NCI-H226 (cell line): ENCODE measurements at regions not wholly inside any gene's neighbourhood (a gene's known extent, or its start where the extent isn't known, plus 50 kb on each side); places are given as distances from the start of the nearest gene placed in this dataset.

Experiments
- DNase-seq: peaks from one replicate; pipeline ENCODE4 v3.0.0-alpha.2; 2015

DNA sequence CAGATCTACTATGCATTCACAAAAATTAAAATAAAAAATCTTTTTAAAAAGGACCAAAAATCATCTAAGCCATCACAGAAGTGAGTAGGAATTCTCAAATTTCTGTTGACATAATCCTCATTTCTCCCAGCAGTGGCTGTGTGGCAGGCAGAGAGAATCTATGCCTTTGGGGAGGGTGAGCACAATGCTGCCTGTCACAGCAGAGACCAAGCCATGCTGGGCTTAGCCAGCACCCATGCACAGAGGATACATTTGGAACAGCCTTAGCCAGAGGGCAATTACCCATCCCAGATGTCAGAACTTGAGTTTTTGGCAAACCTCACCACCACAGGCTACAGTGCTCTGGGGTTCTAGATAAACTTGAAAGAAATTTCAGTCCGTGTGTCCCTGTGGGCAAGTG, 1274.8 kb upstream of the ADGRL3 start:
- DNase-seq = no peak

DNA sequence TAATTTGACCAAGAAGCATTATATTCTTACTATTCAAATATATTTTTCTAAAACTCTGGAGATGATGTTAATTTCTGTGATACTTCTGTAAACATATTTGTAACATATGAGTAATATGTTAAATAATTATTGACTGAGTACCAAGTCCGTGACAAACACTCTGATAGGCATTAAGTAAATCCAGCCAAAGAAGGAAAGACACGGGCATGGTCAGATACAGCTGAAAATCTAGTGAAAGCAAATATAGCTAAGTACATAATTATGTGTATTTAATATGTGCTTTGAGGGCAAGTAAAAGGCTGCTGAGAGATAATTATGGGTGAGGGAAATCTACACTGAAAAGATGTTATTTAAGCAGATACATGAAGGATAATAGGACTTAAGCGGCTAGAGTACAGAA, 1263.6 kb upstream of the ADGRL3 start:
- no peak for DNase-seq

DNA sequence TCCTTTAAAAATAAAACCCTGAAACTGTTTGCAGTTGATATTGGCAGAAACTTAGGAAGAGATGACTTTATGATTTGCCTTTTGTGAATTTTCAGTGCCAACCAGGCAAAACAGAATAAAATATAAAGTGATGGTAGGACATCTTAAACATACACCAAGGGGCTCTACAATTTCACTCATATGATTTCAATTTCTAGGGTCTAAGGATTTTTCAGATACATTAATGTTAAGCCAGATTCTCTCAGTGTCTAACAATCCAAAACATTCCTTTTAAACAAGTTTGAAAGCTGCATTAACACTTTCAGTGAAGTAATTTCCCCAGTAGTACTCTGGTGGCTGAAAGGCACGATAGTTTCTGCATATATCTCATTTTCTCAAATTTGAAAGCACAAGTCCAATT, 1262.0 kb upstream of the ADGRL3 start:
- DNase-seq = no peak

DNA sequence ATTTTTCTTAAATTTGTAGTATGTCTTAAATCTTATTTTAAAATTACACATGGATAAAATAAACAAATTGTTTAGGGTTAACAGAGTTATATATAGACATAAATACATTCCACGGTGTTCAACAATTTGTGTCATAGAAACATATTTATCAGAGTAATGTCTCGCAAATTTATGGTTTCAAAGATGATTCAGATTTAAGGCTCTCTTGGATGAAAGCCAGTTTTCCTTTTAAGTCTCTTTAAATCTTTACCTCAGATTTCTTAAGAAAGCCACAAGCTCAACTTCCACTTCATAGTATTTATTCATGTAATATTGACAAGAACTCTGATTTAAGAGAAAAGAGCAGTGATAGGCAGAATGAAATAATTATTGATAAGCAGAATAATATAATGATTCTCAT, 1254.8 kb upstream of the ADGRL3 start:
- DNase-seq = peak; percentile 11

DNA sequence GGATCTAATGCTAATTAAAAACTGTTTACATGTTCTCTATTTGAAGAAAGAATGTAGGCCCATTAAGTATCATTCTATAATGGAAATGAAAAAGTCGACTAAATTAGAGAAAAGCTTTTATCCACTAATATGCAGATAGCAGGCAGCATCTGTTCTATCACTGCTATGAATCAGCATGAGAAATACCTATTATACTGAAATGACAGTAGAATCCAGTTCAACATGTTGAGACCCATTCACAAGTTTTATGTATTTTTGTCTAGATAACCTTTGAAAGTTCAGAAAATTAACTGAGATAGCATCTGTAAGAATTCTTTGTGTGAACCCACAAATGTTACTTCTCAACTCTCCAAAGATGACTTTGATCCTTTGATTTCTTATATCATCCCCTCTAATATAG, 1254.4 kb upstream of the ADGRL3 start:
- no peak for DNase-seq

DNA sequence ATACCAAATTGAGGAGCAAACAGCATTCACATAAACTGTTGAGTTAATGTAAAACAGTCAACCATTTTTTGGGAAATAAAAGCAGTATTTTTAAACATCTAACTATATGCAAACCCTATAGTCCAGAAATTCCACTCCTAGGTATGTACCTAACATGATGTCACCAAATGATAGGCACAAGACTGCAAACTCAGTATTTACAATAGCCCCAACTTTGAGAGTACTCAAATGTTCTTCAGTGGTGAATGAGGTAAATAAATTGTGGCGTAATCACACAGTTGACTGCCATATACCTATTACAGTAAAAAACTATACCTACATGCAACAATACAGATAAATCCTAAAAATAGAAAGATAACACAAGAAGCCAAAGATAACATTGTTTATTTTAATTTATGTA, 1243.8 kb upstream of the ADGRL3 start:
- DNase-seq = no peak

DNA sequence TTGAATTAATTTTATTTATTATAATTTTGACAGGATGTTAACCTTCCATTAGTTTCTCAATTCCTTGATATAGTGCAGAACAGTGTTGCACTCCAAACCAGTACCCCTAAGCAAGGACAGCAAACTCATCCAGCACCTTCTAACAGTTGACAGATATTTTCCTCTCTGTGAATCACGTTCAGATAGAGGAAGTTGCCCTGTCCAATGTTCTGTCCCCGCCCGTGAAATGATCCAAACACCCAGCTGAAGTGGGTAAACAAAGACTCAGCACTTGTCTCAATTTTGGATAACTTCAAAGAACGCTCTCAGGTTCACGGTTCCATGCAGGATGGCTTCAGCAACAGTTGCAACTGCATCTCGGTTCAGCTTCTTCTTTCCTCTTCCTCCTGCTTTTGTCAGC, 1240.0 kb upstream of the ADGRL3 start:
- DNase-seq = no peak

DNA sequence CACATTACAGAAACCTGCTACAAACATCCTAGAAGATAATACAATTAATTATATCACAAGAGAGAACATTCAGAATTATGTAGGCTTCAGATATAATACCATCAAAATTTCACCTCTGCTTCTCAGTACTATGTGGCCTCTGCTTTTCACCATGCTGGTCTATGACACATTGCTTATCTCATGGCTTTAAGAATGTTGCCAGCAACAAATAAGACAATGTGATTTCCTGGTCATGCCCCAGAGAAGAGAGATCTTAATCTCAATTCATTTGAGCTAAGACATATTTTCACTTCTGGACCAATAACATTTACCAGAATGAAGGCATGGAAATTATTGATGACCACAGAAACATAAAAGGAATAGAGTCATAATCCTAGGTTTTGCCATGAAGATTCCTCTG, 1233.4 kb upstream of the ADGRL3 start:
- DNase-seq = peak; percentile 14

DNA sequence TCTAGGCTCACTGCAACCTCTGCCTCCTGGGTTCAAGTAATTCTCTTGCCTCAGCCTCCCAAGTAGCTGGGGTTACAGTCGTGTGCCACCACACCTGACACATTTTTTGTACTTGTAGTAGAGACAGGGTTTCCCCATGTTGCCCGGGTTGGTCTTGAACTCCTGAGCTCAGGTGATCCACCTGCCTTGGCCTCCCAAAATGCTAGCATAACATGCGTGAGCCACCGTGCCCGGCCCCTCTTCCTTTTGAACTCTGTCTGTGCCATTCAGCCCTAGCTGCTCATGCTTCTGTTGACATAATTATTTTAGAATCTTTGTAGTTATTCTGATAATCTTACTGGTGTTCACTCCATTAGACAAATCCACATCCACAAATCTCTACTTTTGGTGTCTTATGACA, 1231.3 kb upstream of the ADGRL3 start:
- no peak for DNase-seq

DNA sequence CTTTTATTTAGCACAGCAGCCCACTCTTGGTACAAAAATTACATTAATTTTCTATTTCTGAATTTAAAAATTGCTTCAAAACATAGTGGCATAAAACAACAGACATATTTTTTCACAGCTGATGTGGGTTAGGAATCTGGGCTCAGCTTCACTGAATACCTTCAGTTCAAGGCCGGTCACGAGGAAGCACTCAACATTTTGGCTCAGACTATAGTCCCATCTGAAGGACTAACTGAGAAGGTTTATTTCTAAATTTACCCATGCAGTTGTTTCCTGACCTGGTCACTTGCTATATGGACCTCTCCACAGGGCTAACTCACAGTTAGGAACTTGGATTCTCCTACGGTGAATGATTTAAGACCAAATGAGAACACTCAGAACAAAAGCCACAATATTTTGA, 1230.2 kb upstream of the ADGRL3 start:
- DNase-seq = no peak

DNA sequence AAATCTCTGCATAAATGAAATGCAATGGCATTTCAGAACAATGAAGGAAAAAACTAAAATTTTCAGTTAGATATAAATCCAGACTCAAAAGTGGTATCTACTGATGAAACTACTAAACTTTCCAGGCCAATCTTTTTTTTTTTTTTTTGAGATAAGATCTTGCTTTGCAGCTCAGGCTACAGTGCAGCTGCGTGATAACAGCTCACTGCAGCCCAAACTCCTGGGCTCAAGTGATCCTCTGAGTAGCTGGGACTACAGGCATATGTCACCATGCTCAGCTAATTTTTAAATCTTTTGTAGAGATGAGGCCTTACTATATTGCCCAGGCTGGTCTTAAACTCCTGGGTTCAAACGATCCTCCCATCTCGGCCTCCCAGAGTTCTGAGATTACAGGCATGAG, 1228.2 kb upstream of the ADGRL3 start:
- DNase-seq = no peak

DNA sequence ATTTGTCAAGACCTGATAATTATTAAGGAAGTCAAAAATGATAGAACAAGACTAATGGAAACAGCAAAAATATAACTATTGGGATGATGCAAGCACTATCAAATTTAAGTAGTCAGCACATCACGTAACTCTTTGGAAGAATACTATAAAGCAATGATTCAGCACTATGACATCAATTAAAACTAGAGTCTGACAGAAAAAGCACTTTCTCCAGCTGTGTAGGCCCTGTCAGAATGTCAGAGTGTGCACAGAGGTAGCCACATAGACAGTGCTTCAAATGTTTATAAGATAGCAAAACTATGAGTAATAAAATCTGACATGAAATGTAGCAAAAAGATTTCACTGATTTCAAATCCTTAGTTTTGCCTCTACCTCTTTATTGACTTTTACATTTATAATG, 1226.6 kb upstream of the ADGRL3 start:
- DNase-seq = peak; percentile 39

DNA sequence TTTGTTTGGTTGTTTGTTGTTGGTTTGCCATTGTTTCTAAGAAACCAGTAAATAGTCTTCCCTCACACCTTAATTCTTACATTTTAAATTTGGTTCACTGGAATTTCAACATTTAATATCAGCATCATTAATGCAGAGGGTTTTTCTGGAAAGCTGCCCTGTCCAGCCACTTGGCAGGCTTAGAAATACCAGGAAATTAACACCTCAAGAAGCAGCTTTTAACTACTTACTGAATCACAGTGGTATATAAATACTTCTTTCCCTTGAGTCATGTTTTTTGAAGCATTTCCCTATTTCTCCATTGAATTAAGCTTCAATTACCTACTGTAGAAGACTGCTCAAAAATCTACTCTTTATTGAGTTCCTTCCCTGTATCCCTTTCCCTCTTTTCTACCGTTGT, 1221.1 kb upstream of the ADGRL3 start:
- DNase-seq = no peak

DNA sequence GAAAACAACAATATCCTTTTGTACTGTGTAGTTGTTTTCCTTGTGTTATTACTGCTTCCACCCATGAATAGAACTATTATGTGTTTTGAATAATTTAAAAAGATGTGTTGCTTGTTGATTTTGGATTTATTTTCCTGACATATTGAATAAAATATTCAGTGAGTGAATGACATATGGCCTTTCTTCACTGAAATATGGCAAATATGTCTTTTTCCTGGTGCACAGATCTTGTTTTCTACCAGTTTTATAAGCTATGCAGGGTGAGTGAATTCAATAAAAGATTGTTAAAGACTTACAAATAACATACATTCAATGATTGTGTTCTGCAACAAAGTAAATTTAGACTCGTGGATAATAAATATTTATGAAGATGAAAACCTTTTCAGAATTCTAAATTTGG, 1216.3 kb upstream of the ADGRL3 start:
- DNase-seq = no peak

DNA sequence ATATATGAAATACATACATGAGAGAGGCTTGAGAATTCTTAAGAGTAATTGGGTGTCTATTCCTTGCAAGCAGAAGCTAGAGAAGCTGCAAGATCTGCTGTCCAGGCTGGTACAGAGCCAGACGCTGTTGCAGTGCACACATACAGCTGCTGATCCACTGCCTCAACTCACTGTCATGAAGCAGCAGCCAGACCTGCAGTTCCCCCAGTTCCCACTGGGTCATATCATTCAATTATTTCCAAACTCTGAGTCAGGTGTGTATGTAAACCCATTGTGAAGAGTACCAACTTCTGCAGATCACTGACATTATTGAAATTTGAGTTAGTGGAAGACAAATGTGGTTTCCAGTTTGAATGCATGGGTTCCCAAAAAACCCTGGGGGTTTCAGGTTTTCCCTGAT, 1212.8 kb upstream of the ADGRL3 start:
- no peak for DNase-seq

DNA sequence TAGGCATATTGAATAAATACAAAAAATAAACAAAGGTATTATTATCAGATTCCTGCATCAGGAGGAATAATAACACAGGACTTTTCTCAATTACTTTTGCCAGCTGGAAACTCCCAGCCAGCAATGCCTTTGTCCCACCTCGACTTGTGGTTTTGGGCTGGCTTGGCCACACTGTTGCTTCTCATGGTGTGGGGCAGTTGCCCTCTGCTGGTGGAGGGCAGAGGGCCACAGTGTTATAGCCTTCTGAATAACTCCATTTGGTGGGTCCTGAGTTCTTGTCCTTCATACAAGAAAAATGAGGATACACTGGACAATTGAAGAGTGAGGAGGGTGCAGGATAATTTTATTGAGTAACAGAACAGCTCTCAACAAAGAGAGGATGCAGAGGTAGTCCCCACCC, 1206.0 kb upstream of the ADGRL3 start:
- peak; percentile 3 for DNase-seq

DNA sequence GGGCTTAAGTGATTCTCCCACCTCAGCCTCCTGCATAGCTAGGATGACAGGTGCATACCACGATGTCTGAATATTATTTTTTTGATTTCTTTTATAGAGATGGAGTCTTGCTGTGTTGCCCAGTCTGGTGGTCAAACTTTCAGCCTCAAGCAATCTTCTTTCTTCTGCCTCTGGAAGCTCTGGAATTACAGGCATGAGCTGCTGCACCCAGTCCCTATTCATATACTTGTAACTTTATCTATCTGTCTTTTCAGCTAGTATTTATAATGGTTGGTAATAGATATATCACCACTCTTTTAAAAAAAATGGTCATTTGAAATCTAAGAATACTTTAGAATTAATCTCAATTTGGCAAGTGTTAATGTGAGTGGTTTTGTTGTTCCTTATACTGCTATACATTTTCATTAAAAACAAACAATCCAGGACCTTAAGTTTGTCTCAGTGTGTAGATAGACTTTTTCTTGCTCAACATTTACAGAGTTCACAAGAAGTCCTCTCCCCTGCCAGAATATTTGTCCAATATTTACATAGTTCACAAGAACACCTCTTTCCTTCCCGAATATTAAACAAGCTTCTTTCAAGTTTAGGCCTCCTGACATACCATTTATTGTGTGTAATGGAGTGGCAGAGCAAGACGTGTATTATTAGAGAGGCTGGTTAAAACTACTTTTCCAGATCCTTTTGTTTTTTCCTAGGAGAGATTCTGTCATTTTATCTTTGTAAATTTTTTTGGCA, 1197.4 kb upstream of the ADGRL3 start:
- no peak for DNase-seq

DNA sequence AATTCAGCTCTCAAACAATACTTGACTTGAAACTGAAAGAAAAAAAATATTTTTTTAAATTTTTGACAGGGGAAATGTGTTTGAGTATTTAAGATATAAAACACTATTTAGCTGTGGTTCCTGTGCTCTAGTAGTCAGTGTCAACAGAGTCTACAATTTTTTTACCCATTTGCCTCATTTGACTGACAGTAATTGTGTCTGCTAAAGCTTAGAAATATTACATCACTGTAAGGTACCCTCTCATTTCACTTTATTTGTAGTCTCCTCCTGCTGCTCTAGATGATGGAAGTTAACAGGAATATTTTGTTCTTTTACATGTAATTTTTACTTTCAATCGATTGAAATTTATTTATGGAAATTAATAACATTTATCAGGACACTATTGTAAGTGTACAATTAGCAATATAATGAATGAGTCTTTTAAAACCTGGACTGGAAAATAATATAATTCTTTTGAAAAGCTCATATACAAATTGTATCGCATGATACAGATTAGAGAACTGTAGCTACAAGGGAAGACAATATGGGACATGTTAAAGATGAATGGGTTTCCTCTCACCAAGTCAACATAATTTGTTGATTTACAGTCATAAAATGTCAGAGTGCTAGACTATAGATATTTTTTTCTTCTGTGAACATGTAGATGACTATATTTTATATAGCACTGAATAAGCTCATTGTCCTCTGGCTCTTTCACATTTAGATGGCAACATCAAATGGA, 1186.5 kb upstream of the ADGRL3 start:
- DNase-seq = no peak

DNA sequence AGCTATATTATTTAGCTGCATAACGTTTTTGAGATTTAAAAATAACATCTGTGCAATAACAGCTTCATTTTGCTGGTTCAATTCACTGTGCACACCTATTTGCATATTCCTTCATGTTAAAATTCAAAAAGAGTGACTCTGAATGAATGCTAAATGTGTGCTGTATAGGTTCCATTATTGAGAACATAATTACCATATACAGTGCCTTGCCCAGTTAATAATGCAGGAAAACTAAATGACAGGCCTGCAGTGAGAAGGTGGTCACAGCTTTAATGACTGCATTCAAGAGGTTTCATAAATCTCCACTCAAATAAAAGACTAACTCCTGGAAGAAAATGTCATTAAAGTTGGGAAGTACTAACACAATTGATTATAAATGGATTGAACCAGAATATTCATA, 1183.2 kb upstream of the ADGRL3 start:
- no peak for DNase-seq

DNA sequence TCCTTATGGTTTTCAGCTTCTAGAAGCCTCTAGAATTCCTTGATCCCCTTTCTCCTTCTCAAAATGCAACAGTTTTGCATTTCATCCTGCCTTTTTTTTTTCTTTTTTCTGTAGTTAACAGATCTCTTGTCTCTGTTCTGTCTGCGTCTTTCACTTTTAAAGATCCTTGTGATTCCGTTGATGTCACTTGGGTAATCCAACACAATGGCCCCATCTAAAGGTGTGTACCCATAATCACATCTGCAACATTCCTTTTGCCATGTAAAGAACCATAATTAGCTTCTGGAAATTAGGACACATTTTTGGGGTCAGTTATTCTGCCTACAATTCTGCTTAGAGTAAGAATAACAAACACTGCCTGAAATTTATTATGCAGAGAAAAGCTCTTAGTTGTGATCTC, 1180.9 kb upstream of the ADGRL3 start:
- DNase-seq = no peak

DNA sequence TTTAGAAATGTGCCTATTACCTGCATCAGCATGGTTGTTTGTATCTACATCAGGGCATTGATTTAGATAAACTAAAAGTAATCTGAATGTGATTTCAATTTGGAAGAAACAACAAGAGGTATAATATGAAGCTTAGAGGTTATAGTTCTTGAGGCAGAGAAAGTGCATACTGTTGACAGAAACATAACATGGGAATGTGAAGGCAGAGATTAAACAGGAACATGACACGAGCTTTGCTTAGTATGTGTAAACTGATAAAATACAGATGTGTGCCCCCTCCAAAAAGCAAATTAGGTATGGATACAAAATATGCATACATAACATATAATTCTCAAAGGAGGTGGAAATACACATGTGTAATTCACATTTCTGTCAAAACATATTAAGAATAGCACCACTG, 1180.2 kb upstream of the ADGRL3 start:
- no peak for DNase-seq

DNA sequence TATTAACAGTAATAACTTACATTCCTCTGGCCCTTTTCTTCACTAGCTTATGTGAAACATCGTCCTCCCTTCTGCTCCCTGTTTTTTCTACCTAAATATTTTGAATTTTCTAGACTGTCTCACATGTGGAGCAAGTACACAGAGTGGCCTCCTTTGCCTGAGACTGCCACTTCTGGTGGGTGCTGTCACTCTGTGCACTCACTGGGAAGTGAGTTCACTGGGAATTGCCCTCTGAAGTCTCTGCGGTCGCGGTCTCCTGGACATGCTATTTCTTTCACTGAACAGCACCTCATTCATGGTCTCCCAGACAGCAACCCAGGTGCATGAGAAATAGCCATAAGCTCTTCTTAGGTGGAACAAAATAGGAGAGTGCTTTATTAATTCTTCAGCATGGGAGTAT, 1179.7 kb upstream of the ADGRL3 start:
- no peak for DNase-seq

DNA sequence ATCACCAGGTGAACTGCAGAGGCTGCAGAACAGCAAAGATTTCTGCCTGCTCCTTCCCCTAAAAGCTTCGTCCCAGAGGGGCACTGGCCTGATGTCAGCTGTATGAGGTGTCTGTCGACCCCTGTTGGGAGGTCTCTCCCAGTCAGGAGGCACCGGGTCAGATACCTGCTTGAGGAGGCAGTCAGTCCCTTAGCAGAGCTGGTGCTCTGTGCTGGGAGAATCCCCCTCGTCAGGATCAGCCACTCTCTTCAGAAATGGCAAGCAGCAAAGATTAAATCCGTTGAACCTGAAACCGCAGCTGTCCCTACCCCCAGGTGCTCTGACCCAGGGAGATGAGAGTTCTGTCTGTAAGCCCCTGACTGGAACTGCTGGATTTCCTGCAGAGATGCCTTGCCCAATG, 1166.3 kb upstream of the ADGRL3 start:
- no peak for DNase-seq

DNA sequence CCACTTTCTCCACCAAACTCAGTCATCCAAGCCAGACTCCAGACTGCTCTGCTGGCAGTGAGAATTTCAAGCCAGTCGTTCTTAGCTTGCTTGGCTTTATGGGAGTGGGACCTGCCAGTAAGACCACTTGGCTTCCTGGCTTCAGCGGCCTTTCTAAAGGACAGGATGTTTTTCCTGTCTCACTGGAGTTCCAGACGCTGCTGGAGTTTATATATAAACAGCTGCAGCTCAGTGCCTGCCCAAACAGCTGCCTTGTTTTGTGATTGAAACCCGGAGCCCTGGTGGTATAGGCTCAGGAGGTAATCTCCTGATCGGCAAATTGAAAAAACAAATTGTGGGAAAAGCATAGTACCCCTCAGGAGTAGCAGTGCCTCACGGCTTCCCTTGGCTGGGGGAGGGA, 1165.8 kb upstream of the ADGRL3 start:
- DNase-seq = no peak

DNA sequence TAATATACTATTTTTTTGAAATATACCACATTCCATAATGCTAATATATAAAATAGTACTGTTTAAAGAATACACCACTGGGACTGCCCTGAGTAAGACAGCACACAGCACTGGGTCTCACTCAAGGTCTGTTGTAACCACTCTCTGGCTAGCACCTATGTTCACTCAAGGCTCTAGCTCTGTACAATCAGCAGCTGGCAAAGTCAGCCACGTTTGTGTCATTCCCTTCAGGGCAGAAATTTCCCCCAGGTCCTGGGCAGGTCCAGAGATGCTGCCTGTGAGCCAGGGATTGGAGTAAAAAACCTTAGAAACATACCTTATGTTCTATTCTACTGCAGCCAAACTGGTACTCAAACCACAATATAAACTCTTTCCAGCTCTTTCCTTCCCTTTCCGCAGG, 1160.2 kb upstream of the ADGRL3 start:
- DNase-seq = peak; percentile 12
